Gastrocnemius medialis (tissue), 4 donors: ENCODE measurements at regions not wholly inside any gene's neighbourhood (a gene's known extent, or its start where the extent isn't known, plus 50 kb on each side); places are given as distances from the start of the nearest gene placed in this dataset.

Experiments used
- ATAC-seq, 2 donors: fragments of 150-250 bp; one replicate each; pipeline ENCODE4 v1.9.1; 2016
- DNase-seq, 2 donors: peaks; one replicate each; pipeline ENCODE4 v3.0.0-alpha.2; 2019
- H3K27ac ChIP-seq, 4 donors: fragments of 200-600 bp; sonication (generic); 1 replicate in 1 of 4; 2 replicates in 3 of 4; pipeline ENCODE4 v1.5.1; 2016 to 2018; ENCODE audit warnings: mild to moderate bottlenecking in 2 of 4, moderate library complexity in 1 of 4
- H3K27me3 ChIP-seq, 3 donors: fragments of 200-600 bp; sonication (generic) in 2 of 3; 1 replicate in 1 of 3; 2 replicates in 2 of 3; pipeline versions ENCODE4 v1.5.1 to v1.6.0; 2016 to 2019; ENCODE audit warnings: mild to moderate bottlenecking in 1 of 3, moderate library complexity in 1 of 3
- H3K36me3 ChIP-seq, 2 donors: fragments of 200-600 bp; sonication (generic) in 1 of 2; one replicate each; pipeline ENCODE4 v1.5.1; 2017 to 2018
- H3K4me1 ChIP-seq, 2 donors: fragments of 200-600 bp; sonication (generic) in 1 of 2; one replicate each; pipeline ENCODE4 v1.5.1; 2016 to 2017; ENCODE audit warnings: mild to moderate bottlenecking in 2 of 2
- H3K4me3 ChIP-seq, 4 donors: fragments of 200-600 bp; sonication (generic) in 3 of 4; 1 replicate in 1 of 4; 2 replicates in 3 of 4; pipeline ENCODE4 v1.5.1; 2016 to 2019; ENCODE audit warnings: mild to moderate bottlenecking in 2 of 4
- H3K9me3 ChIP-seq, 3 donors: fragments of 200-600 bp; sonication (generic) in 2 of 3; 1 replicate in 1 of 3; 2 replicates in 2 of 3; pipeline ENCODE4 v1.5.1; 2016 to 2019
- POLR2A ChIP-seq, 2 donors: fragments of 450-650 bp; IDR thresholded peaks; one replicate each; pipeline ENCODE4 v1.6.1; 2017; ENCODE audit warnings: antibody characterized with exemption in 2 of 2, mild to moderate bottlenecking in 2 of 2, moderate library complexity in 2 of 2
- in situ Hi-C, 4 donors: fragments of 200-750 bp; cut with MboI; loops; one replicate each; pipeline versions ENCODE4 v1.15.0 to v1.8.0; 2017; ENCODE audit warnings: low sequenced_read_pairs in 4 of 4
- intact Hi-C: fragments of 100-400 bp; cut with DNase I; formaldehyde crosslinking; loops from one replicate; pipeline ENCODE4 v1.15.1; 2023; ENCODE audit warnings: low total_unique reads
- TF ChIP-seq, protein P1 (sequence below), 5 experiments: fragments of 450-650 bp in 3 of 5; fragments of 200-600 bp in 2 of 5; sonication (generic) in 2 of 5; IDR thresholded peaks in 4 of 5; conservative IDR thresholded peaks in 1 of 5; 1 replicate in 4 of 5; 2 replicates in 1 of 5; pipeline ENCODE4 v1.5.1; 2016 to 2019; ENCODE audit warnings: antibody characterized with exemption in 5 of 5, mild to moderate bottlenecking in 3 of 5, moderate library complexity in 3 of 5

DNA sequence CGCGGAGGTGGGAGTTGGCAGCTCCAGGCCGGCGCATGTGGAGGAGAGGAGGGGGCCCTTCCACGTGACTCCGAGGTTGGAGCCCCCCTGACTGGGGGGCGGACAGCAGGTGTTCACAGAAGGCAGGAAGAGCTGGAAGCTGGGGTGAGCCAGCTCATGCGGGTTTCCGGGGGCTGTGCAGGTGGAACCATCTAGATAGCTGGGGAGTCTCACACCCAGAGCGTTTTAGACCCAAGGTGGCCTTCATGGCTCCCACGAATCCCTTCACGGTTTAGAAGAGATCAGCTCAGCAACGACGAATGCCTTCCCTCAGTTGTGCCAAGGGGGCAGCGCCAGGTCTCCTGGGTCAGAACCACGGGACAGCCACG, 740.5 kb upstream of the SALL3 start:
- Histone ChIP-seq H3K27ac (no peak overlapping the region), H3K4me1 (no peaks in the 10 kb centered on the region), H3K27me3 (no peaks in the 10 kb centered on the region), H3K36me3 (no peaks in the 10 kb centered on the region), H3K4me3 (no peak overlapping the region), H3K9me3 (no peaks in the 10 kb centered on the region)
- in situ Hi-C loops, result no loop called here
- intact Hi-C loops, result no loop called here
- ATAC-seq (no peak), DNase-seq (no peak)
- TF ChIP-seq, protein P1, sequence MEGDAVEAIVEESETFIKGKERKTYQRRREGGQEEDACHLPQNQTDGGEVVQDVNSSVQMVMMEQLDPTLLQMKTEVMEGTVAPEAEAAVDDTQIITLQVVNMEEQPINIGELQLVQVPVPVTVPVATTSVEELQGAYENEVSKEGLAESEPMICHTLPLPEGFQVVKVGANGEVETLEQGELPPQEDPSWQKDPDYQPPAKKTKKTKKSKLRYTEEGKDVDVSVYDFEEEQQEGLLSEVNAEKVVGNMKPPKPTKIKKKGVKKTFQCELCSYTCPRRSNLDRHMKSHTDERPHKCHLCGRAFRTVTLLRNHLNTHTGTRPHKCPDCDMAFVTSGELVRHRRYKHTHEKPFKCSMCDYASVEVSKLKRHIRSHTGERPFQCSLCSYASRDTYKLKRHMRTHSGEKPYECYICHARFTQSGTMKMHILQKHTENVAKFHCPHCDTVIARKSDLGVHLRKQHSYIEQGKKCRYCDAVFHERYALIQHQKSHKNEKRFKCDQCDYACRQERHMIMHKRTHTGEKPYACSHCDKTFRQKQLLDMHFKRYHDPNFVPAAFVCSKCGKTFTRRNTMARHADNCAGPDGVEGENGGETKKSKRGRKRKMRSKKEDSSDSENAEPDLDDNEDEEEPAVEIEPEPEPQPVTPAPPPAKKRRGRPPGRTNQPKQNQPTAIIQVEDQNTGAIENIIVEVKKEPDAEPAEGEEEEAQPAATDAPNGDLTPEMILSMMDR (IDR thresholded peaks at IDR 0.05 in 4 of 5, conservative IDR thresholded peaks at IDR 0.05 in 1 of 5), result no peak
- TF ChIP-seq POLR2A (IDR thresholded peaks at IDR 0.05), result no peak

DNA sequence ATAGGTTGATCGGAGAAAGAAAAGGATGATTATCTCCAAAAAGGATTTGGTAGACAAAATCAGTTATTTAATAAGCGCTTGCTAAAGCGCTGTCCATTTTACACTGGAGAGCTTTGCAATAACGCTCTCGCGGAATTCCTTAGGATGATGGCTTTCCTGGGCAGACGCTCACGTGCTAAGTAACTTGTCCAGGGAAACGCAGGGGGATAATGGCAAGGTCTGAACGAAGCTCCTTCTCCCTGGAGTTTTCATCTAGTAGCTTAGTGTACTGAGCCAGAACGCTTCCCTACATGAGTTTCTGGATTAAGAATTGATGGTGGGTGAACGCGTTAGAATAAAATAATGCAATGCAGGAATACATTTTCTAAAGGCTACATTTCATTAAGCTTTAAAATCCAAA, 739.5 kb upstream of the SALL3 start:
- intact Hi-C loops, result no loop called here
- DNase-seq (no peak), ATAC-seq (no peak)
- Histone ChIP-seq H3K9me3 (no peaks in the 10 kb centered on the region), H3K36me3 (no peaks in the 10 kb centered on the region), H3K4me1 (no peaks in the 10 kb centered on the region), H3K4me3 (no peak overlapping the region), H3K27ac (no peak overlapping the region), H3K27me3 (no peaks in the 10 kb centered on the region)
- in situ Hi-C loops, result no loop called here
- TF ChIP-seq, protein P1 (IDR thresholded peaks at IDR 0.05 in 4 of 5, conservative IDR thresholded peaks at IDR 0.05 in 1 of 5), result no peak
- TF ChIP-seq POLR2A (IDR thresholded peaks at IDR 0.05), result no peak

DNA sequence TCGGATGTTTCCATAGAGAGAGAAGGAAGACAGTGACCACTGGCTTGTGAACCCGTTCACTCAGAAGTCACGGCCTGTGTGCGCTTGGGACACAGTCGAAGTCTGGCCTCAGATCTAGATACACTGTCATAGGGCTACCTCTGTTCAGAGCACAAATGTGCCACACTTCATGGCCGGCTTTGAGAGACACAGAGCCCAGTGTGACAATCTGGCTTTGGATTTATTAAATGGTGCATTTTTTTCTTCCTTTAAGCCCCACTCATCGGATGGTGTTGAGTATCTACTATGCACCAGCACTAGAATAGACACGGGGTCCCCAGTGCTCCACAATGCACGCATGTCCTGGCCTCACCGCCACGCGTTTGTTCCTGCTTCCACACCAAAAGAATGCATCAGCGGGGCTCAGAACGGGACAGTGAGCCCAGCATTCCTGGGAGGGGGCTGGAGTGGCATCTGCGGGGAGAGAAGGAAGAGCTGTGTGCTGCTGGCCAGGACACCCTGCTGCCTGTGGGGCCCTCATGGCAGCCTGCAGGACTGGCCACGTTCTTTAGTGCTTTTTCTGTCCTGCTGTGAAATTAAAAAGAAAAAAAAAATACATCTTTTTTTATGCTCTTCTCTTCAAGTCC, 738.9 kb upstream of the SALL3 start:
- Histone ChIP-seq H3K36me3 (no peaks in the 10 kb centered on the region), H3K4me1 (no peaks in the 10 kb centered on the region), H3K27me3 (no peaks in the 10 kb centered on the region), H3K4me3 (no peak overlapping the region), H3K9me3 (no peaks in the 10 kb centered on the region), H3K27ac (no peak overlapping the region)
- DNase-seq (no peak), ATAC-seq (no peak)
- intact Hi-C loops (no loop called here), in situ Hi-C loops (no loop called here)
- no peak for TF ChIP-seq POLR2A (IDR thresholded peaks at IDR 0.05)
- TF ChIP-seq, protein P1 (IDR thresholded peaks at IDR 0.05 in 4 of 5, conservative IDR thresholded peaks at IDR 0.05 in 1 of 5), result no peak

DNA sequence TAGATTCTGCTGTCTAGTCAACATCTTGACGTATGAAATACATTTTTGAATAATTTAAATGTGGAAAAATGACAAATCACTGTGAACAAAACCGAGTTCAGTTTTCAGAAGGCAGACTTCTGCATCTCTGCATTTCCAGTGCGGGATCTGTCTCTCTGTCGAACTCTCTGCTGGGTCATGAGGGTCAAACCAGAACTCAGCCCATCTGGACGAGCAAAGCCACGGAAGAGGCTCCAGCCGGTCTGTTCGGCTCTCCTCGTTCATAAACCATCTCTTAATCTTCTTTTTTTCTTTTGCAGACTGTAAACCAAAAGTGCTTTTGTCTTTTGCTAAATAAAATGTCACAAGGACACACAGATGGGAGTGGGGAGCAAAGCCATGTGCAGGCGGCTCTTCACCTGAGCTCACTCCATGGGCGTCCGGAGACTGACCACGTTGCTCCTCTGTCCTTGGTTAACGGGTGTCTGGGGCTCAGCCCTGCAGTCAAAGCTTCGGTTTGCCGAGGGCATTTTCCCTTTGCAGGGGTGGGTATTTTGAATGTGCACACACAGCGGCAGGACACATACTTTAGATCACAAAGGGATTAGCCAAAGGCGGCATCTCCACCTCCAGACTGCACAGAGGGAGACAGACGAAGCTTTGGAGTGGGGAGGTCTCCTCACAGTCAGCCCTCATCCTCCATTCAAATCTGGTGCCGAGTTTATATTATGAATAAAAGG, 737.9 kb upstream of the SALL3 start:
- TF ChIP-seq, protein P1 (IDR thresholded peaks at IDR 0.05 in 4 of 5, conservative IDR thresholded peaks at IDR 0.05 in 1 of 5), result no peak
- no peak for TF ChIP-seq POLR2A (IDR thresholded peaks at IDR 0.05)
- intact Hi-C loops, result no loop called here
- Histone ChIP-seq H3K4me1 (no peaks in the 10 kb centered on the region), H3K27me3 (no peaks in the 10 kb centered on the region), H3K36me3 (no peaks in the 10 kb centered on the region), H3K4me3 (no peak overlapping the region), H3K9me3 (no peaks in the 10 kb centered on the region), H3K27ac (peak overlapping the region in 1 of 4 donors; percentile 29)
- in situ Hi-C loops, result no loop called here
- DNase-seq (no peak), ATAC-seq (no peak)
